ENCODE measurements at regions not wholly inside any gene's neighbourhood (a gene's known extent, or its start where the extent isn't known, plus 50 kb on each side); places are given as distances from the start of the nearest gene placed in this dataset.

DNA sequence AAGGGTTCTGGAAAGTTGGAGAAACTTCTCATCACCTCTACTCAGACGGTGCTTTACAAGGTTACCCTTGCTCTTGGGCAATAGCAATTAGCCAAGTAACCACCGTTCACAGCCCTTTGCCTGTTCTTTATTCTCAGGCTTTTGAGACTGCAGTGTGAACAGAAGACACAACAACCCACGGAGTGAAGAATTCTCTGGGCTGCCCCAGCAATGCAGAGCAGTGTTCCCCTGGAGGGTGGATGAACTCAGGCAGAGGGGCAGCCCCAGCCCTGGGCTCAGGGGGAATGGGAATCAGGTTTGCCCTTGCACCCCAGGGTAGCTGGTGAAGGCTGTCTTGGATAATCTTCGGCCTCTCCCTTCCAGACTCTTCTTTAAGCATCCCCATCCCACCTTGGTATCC, 69.1 kb downstream of the MCFD2 start:
- TF ChIP-seq, protein P1, sequence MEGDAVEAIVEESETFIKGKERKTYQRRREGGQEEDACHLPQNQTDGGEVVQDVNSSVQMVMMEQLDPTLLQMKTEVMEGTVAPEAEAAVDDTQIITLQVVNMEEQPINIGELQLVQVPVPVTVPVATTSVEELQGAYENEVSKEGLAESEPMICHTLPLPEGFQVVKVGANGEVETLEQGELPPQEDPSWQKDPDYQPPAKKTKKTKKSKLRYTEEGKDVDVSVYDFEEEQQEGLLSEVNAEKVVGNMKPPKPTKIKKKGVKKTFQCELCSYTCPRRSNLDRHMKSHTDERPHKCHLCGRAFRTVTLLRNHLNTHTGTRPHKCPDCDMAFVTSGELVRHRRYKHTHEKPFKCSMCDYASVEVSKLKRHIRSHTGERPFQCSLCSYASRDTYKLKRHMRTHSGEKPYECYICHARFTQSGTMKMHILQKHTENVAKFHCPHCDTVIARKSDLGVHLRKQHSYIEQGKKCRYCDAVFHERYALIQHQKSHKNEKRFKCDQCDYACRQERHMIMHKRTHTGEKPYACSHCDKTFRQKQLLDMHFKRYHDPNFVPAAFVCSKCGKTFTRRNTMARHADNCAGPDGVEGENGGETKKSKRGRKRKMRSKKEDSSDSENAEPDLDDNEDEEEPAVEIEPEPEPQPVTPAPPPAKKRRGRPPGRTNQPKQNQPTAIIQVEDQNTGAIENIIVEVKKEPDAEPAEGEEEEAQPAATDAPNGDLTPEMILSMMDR (IDR thresholded peaks at IDR 0.05): no peak
- TF ChIP-seq POLR2A (IDR thresholded peaks at IDR 0.05): no peak
